ENCODE measurements at regions not wholly inside any gene's neighbourhood (a gene's known extent, or its start where the extent isn't known, plus 50 kb on each side); places are given as distances from the start of the nearest gene placed in this dataset.

DNA sequence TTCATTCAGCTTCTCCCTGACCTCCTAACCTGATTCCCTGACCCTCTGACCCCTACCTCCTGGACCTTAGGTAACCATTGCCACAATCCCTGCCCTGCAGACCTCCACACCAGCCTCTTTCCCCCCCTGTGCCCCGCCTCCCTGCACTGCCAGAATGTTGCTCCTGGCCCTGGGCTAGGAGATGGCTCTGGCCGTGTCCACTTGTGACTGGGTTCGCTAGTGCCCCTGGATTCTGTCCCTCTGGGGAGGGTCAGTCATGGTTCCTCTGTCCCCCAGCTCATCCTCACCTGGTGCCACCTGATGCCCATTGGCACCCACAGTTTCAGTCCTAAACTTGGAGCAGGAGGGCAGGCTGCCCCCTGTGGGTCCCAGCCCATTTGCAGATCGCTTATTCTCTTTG is 56.2 kb upstream of the PRR23E start:
- 75% methylated on average over 4 of the region's 4 CpGs for WGBS
- TF ChIP-seq FOXA2 (IDR thresholded peaks at IDR 0.05) = no peak
- TF ChIP-seq, protein P1, sequence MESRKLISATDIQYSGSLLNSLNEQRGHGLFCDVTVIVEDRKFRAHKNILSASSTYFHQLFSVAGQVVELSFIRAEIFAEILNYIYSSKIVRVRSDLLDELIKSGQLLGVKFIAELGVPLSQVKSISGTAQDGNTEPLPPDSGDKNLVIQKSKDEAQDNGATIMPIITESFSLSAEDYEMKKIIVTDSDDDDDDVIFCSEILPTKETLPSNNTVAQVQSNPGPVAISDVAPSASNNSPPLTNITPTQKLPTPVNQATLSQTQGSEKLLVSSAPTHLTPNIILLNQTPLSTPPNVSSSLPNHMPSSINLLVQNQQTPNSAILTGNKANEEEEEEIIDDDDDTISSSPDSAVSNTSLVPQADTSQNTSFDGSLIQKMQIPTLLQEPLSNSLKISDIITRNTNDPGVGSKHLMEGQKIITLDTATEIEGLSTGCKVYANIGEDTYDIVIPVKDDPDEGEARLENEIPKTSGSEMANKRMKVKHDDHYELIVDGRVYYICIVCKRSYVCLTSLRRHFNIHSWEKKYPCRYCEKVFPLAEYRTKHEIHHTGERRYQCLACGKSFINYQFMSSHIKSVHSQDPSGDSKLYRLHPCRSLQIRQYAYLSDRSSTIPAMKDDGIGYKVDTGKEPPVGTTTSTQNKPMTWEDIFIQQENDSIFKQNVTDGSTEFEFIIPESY (IDR thresholded peaks at IDR 0.05) = no peak
- TF ChIP-seq NR2F2 (IDR thresholded peaks at IDR 0.05) = no peak
- no peak for TF ChIP-seq REST (IDR thresholded peaks at IDR 0.05)
- no peak for TF ChIP-seq RXRA (IDR thresholded peaks at IDR 0.05)
- TF ChIP-seq HNF4A (conservative IDR thresholded peaks at IDR 0.05) = no peak
- TF ChIP-seq RAD21 (IDR thresholded peaks at IDR 0.05) = no peak
- TF ChIP-seq, protein P2, sequence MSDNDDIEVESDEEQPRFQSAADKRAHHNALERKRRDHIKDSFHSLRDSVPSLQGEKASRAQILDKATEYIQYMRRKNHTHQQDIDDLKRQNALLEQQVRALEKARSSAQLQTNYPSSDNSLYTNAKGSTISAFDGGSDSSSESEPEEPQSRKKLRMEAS (IDR thresholded peaks at IDR 0.05) = no peak
- H3K27ac ChIP-seq (ENCODE audit: low read depth in 1 of 2, low read length in 2 of 2) = no peak overlapping the region
- no peaks in the 10 kb centered on the region for H3K9me3 ChIP-seq (ENCODE audit: control insufficient read depth in 4 of 4, low read length in 3 of 4)
- H3K27me3 ChIP-seq (ENCODE audit: control insufficient read depth in 4 of 4, insufficient read depth in 4 of 4, low read length in 3 of 4) = peaks cover 0 to 28% (median 6%) of the 10 kb centered on the region in 4 donors
- DNase-seq (ENCODE audit: low spot score) = no peak
- H3K4me3 ChIP-seq (ENCODE audit: low read depth in 1 of 3, low read length in 3 of 3) = no peak overlapping the region
- H3K4me1 ChIP-seq (ENCODE audit: control insufficient read depth in 4 of 4, insufficient read depth in 4 of 4, low read length in 3 of 4) = peaks cover 0 to 4% (median 0%) of the 10 kb centered on the region in 4 donors
- H3K36me3 ChIP-seq (ENCODE audit: control insufficient read depth in 4 of 4, insufficient read depth in 3 of 4, low read depth in 1 of 4, low read length in 3 of 4) = no peaks in the 10 kb centered on the region
- no peak overlapping the region for H3K9ac ChIP-seq (ENCODE audit: low read depth in 1 of 2, low read length in 2 of 2)

DNA sequence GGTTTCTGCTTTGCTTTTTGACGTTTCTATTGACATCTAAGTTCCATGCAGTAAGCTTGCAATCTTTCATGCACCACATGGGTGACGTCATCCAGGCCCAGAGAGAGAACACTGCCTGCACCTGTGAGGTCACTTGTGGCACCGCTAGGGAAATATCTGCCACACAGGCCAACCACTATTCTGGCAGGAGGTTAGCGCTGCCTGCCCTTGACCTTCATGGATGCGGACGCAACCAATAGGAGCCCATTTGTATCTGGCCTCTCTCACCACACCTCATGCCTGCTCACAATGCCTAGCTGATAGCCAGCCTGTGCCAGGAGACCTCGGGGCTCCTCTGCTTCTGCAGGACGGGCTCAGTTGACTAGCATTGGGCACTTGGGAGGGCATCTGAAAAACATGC is 55.8 kb upstream of the PRR23E start:
- peaks cover 0 to 26% (median 6%) of the 10 kb centered on the region in 4 donors for H3K27me3 ChIP-seq (ENCODE audit: control insufficient read depth in 4 of 4, insufficient read depth in 4 of 4, low read length in 3 of 4)
- H3K36me3 ChIP-seq (ENCODE audit: control insufficient read depth in 4 of 4, insufficient read depth in 3 of 4, low read depth in 1 of 4, low read length in 3 of 4) = no peaks in the 10 kb centered on the region
- WGBS = 75% methylated on average over 8 of the region's 8 CpGs
- H3K9ac ChIP-seq (ENCODE audit: low read depth in 1 of 2, low read length in 2 of 2) = no peak overlapping the region
- H3K4me1 ChIP-seq (ENCODE audit: control insufficient read depth in 4 of 4, insufficient read depth in 4 of 4, low read length in 3 of 4) = peaks cover 0 to 4% (median 0%) of the 10 kb centered on the region in 4 donors
- TF ChIP-seq, protein P1 (IDR thresholded peaks at IDR 0.05) = no peak
- TF ChIP-seq YY1 (IDR thresholded peaks at IDR 0.05) = no peak
- no peak for TF ChIP-seq SP1 (IDR thresholded peaks at IDR 0.05)
- no peak for TF ChIP-seq FOXA1 (IDR thresholded peaks at IDR 0.05)
- TF ChIP-seq RXRA (IDR thresholded peaks at IDR 0.05) = no peak
- TF ChIP-seq, protein P2 (IDR thresholded peaks at IDR 0.05) = no peak
- TF ChIP-seq, protein P3, sequence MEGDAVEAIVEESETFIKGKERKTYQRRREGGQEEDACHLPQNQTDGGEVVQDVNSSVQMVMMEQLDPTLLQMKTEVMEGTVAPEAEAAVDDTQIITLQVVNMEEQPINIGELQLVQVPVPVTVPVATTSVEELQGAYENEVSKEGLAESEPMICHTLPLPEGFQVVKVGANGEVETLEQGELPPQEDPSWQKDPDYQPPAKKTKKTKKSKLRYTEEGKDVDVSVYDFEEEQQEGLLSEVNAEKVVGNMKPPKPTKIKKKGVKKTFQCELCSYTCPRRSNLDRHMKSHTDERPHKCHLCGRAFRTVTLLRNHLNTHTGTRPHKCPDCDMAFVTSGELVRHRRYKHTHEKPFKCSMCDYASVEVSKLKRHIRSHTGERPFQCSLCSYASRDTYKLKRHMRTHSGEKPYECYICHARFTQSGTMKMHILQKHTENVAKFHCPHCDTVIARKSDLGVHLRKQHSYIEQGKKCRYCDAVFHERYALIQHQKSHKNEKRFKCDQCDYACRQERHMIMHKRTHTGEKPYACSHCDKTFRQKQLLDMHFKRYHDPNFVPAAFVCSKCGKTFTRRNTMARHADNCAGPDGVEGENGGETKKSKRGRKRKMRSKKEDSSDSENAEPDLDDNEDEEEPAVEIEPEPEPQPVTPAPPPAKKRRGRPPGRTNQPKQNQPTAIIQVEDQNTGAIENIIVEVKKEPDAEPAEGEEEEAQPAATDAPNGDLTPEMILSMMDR (IDR thresholded peaks at IDR 0.05; ENCODE audit: low read depth, low read length, missing input control) = no peak
- TF ChIP-seq HNF4G (IDR thresholded peaks at IDR 0.05) = no peak
- TF ChIP-seq, protein P4, sequence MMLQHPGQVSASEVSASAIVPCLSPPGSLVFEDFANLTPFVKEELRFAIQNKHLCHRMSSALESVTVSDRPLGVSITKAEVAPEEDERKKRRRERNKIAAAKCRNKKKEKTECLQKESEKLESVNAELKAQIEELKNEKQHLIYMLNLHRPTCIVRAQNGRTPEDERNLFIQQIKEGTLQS (IDR thresholded peaks at IDR 0.05) = no peak
- no peak for TF ChIP-seq NR2F2 (IDR thresholded peaks at IDR 0.05)
- no peak for TF ChIP-seq EGR1 (IDR thresholded peaks at IDR 0.05; ENCODE audit: low read depth in 2 of 2)
- no peak for TF ChIP-seq REST (IDR thresholded peaks at IDR 0.05)
- no peak for DNase-seq (ENCODE audit: low spot score)
- H3K9me3 ChIP-seq (ENCODE audit: control insufficient read depth in 4 of 4, low read length in 3 of 4) = no peaks in the 10 kb centered on the region
- no peak overlapping the region for H3K4me3 ChIP-seq (ENCODE audit: low read depth in 1 of 3, low read length in 3 of 3)
- no peak overlapping the region for H3K27ac ChIP-seq (ENCODE audit: low read depth in 1 of 2, low read length in 2 of 2)
